ENCODE measurements at regions not wholly inside any gene's neighbourhood (a gene's known extent, or its start where the extent isn't known, plus 50 kb on each side); places are given as distances from the start of the nearest gene placed in this dataset.

GRCh38 chr10:111874576-111874975 lies 309.0 kb downstream of the GPAM start:
- Histone ChIP-seq H3K27me3 (no peaks in the 10 kb centered on the region), H3K27ac (no peak overlapping the region), H3K9me3 (no peaks in the 10 kb centered on the region), H3K36me3 (no peaks in the 10 kb centered on the region), H3K4me1 (no peaks in the 10 kb centered on the region), H3K4me3 (no peak overlapping the region)
- no peak for TF ChIP-seq POLR2A (IDR thresholded peaks at IDR 0.05)
- TF ChIP-seq CTCF (IDR thresholded peaks at IDR 0.05): no peak
- TF ChIP-seq POLR2AphosphoS5 (IDR thresholded peaks at IDR 0.05): no peak
- no peak for TF ChIP-seq EP300 (IDR thresholded peaks at IDR 0.05)
- 76 to 79% methylated on average over 3 of the region's 3 CpGs for WGBS, 2 donors
- DNase-seq (no peak), ATAC-seq (ENCODE audit: low FRiP score in 2 of 2) (no peak)

- no peaks in the 10 kb centered on the region for H3K4me1 ChIP-seq
- TF ChIP-seq CTCF (IDR thresholded peaks at IDR 0.05) (no peak), POLR2AphosphoS5 (IDR thresholded peaks at IDR 0.05) (no peak), POLR2A (IDR thresholded peaks at IDR 0.05) (no peak), EP300 (IDR thresholded peaks at IDR 0.05) (no peak)
- no peaks in the 10 kb centered on the region for H3K27me3 ChIP-seq
- ATAC-seq (ENCODE audit: low FRiP score in 2 of 2) (peak in 1 of 2 donors; percentile 81), DNase-seq (no peak)
- H3K9me3 ChIP-seq: no peaks in the 10 kb centered on the region
- H3K27ac ChIP-seq: no peak overlapping the region
- no peak overlapping the region for H3K4me3 ChIP-seq
- no peaks in the 10 kb centered on the region for H3K36me3 ChIP-seq
- 73 to 90% methylated on average over 3 to 4 of the region's 4 CpGs for WGBS, 2 donors
Measured at GRCh38 chr10:111875725-111876124, 307.8 kb downstream of the GPAM start.

- H3K4me3 ChIP-seq: no peak overlapping the region
- no peaks in the 10 kb centered on the region for H3K27me3 ChIP-seq
- H3K4me1 ChIP-seq: no peaks in the 10 kb centered on the region
- DNase-seq (no peak), ATAC-seq (ENCODE audit: low FRiP score in 2 of 2) (no peak)
- TF ChIP-seq POLR2A (IDR thresholded peaks at IDR 0.05): no peak
- TF ChIP-seq CTCF (IDR thresholded peaks at IDR 0.05): no peak
- TF ChIP-seq POLR2AphosphoS5 (IDR thresholded peaks at IDR 0.05): no peak
- TF ChIP-seq EP300 (IDR thresholded peaks at IDR 0.05): no peak
- no peaks in the 10 kb centered on the region for H3K9me3 ChIP-seq
- H3K36me3 ChIP-seq: no peaks in the 10 kb centered on the region
- WGBS, 2 donors: 45 to 51% methylated on average over 3 of the region's 3 CpGs
- H3K27ac ChIP-seq: no peak overlapping the region
Measured at GRCh38 chr10:111877258-111877657, 306.3 kb downstream of the GPAM start.

- TF ChIP-seq CTCF (IDR thresholded peaks at IDR 0.05): no peak
- no peak for TF ChIP-seq EP300 (IDR thresholded peaks at IDR 0.05)
- no peak for TF ChIP-seq POLR2A (IDR thresholded peaks at IDR 0.05)
- TF ChIP-seq POLR2AphosphoS5 (IDR thresholded peaks at IDR 0.05): no peak
- DNase-seq (no peak), ATAC-seq (ENCODE audit: low FRiP score in 2 of 2) (peak in 1 of 2 donors; percentile 75)
- Histone ChIP-seq H3K27ac (no peak overlapping the region), H3K4me1 (no peaks in the 10 kb centered on the region), H3K9me3 (no peaks in the 10 kb centered on the region), H3K4me3 (no peak overlapping the region), H3K36me3 (no peaks in the 10 kb centered on the region), H3K27me3 (no peaks in the 10 kb centered on the region)
- 73 to 76% methylated on average over 2 of the region's 2 CpGs for WGBS, 2 donors
Measured at GRCh38 chr10:111879969-111880368, 303.6 kb downstream of the GPAM start.

- no peak overlapping the region for H3K4me3 ChIP-seq
- H3K27ac ChIP-seq: no peak overlapping the region
- no peaks in the 10 kb centered on the region for H3K27me3 ChIP-seq
- 39 to 46% methylated on average over 1 of the region's 1 CpG for WGBS, 2 donors
- no peaks in the 10 kb centered on the region for H3K36me3 ChIP-seq
- TF ChIP-seq EP300 (IDR thresholded peaks at IDR 0.05) (no peak), POLR2AphosphoS5 (IDR thresholded peaks at IDR 0.05) (no peak), CTCF (IDR thresholded peaks at IDR 0.05) (no peak), POLR2A (IDR thresholded peaks at IDR 0.05) (no peak)
- ATAC-seq (ENCODE audit: low FRiP score in 2 of 2): no peak
- no peak for DNase-seq
- H3K9me3 ChIP-seq: no peaks in the 10 kb centered on the region
- H3K4me1 ChIP-seq: no peaks in the 10 kb centered on the region
Measured at GRCh38 chr10:111885046-111885445, 298.5 kb downstream of the GPAM start.

Data from upper lobe of left lung (tissue), 6 donors.